ENCODE measurements at regions not wholly inside any gene's neighbourhood (a gene's known extent, or its start where the extent isn't known, plus 50 kb on each side); places are given as distances from the start of the nearest gene placed in this dataset.

GRCh38 chr2:189305291-189305943 is 125.9 kb upstream of the COL5A2 start:
- no peak for TF ChIP-seq POLR2AphosphoS5 (IDR thresholded peaks at IDR 0.05)
- no peak for TF ChIP-seq POLR2A (IDR thresholded peaks at IDR 0.05)

Data from transverse colon (tissue), 3 donors.